Epithelial cell of prostate (primary cell): ENCODE measurements at regions not wholly inside any gene's neighbourhood (a gene's known extent, or its start where the extent isn't known, plus 50 kb on each side); places are given as distances from the start of the nearest gene placed in this dataset.

ENCODE experiments used
- DNase-seq: peaks from one replicate; pipeline ENCODE4 v3.0.0-alpha.2; 2011; ENCODE audit warnings: low read depth, low spot score
- H3K27ac ChIP-seq: fragments of 450-650 bp; 2 replicates; pipeline ENCODE4 v1.5.1; 2017; ENCODE audit warnings: mild to moderate bottlenecking

DNA sequence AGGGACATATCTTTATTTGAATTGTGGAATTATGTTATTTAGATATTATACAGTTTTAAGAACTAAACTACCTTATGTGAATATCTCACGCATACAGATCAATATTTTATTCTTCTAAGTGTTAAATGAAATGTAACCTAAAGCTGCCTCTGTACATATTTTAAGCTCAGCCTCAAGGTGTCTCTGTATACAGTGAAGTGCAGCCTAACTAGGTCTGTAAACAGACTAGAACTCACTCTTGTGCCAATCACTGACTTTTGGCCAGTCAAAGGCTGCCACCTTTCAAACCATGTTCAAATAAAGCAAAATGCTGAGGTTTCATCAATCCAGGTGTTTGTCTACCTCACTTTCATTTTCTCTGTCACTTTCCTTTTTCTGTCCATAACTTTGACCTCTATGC lies 1074.5 kb upstream of the PRKX start:
- DNase-seq: no peak
- H3K27ac ChIP-seq: no peak overlapping the region

- no peak for DNase-seq
- no peak overlapping the region for H3K27ac ChIP-seq
Observed at GRCh38 chrX:4764888-4765287, 1051.4 kb upstream of the PRKX start.

- DNase-seq: no peak
- H3K27ac ChIP-seq: no peak overlapping the region
Observed at GRCh38 chrX:4762196-4762595, 1048.7 kb upstream of the PRKX start.

DNA sequence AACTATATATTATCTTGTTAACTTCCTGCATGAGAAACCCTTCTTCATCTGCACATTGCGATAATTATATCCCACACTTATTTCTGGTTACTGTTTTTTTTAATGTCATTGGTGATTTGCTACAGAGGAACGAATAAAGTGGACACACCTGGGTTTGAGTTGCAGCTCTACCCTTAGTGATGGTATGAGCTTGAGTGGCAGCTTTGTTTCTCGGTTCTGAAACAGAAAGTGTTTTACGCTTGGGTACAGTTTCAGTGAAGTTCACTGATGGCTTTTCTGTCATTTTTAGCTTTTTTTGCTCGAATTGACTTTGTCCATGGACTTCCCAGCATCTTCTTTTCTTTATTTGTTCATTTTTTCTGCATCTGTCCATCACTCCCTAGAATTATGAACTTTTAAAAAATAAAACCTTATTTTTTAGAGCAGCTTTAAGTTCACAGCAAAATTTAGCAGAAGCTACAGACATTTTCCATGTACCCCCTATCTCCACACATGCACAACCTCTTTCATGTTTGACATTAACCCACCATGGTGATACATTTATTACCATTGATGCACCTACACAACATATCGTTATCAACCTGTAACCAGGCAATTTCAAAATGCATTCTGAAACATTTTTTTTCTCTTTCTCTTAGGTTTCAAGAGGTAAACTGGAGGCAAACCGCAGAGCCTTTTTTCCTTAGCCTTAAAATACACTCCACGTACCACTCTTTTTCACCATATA lies 1041.6 kb upstream of the PRKX start:
- H3K27ac ChIP-seq: no peak overlapping the region
- DNase-seq: no peak

GRCh38 chrX:4741024-4741423 lies 1027.6 kb upstream of the PRKX start:
- no peak for DNase-seq
- H3K27ac ChIP-seq: no peak overlapping the region

- DNase-seq: no peak
- H3K27ac ChIP-seq: no peak overlapping the region
Observed at GRCh38 chrX:4735299-4735698, 1021.9 kb upstream of the PRKX start.

DNA sequence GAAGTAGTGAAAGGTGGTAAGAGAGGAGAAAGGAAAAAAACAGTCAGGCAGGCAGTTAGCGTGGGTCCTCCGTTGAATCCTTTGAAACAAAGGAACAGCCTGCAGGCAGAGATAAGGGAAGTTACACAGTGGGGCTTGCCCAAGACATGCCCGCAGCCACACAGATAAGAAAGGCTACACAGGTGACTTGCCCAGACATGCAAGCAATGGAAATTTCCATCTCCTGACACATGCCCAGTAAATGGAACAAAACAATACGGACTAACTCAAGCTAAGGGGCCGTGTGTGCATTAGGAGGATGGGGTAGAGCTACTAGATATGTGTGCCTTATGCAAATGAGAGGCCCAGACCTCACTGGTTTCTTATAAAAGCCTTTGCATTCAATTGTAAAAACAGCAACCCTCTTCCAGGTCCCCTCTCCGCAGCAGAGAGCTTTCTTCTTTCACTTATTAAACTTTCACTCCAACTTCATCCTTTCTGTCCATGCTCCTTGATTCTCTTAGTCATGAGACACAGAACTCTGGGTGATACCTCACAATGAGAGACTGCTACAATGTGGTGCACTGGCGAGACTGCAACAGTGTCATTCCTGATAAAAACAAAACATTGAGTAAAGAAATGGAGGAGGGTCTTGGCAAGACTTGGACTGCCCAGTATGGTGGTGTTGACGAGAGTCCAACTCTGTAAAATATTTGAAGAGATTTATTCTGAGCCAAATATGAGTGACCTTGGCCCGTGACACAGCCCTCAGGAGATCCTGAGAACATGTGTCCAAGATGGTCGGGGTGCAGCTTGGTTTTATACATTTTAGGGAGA lies 997.4 kb upstream of the PRKX start:
- peak overlapping the region; percentile 56 for H3K27ac ChIP-seq
- peak; percentile 51 for DNase-seq

DNA sequence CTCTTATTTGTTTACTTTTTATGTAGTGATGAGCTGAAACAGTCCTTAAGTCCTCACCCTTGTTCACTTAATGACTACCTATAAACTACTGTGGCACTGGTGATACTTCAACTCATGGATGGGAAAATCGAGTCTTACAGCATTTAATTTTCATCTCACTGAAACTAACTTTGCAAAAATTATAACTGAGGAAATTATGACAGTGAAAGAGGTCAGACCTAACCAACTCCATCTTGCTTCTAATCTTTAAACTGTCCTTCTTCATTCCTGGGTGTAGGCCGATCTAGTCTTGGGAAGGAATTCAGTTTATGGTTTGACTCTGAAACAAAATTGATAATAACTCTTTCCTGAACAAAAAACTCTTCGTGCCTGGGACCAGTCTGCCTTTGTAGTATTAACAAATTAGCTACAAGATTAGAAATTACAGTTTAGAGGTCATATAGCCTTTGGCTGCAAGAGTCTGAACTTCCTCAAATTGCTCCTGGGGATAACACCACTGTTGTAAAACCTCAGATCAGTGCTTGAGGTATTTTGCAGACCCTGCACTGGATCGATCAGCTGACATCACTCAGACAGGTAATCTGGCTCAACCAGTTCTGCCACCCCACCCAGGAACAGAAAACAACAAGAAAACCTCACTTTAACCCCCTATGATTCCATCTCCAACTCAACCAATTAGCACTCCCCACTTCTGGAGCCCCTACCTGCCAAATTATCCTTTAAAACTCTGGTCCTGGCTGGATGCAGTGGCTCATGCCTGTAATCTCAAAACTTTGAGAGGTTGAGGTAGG lies 995.7 kb upstream of the PRKX start:
- H3K27ac ChIP-seq: peak overlapping the region; percentile 56
- DNase-seq: no peak

- no peak for DNase-seq
Observed at GRCh38 chrX:4706961-4707360, 993.5 kb upstream of the PRKX start.

GRCh38 chrX:4690521-4690920 lies 977.1 kb upstream of the PRKX start:
- no peak overlapping the region for H3K27ac ChIP-seq
- DNase-seq: no peak

More at GRCh38 chrX:4706961-4707360, 993.5 kb upstream of the PRKX start:
- H3K27ac ChIP-seq: no peak overlapping the region

GRCh38 chrX:4682636-4683035 lies 969.2 kb upstream of the PRKX start:
- no peak for DNase-seq
- H3K27ac ChIP-seq: no peak overlapping the region

GRCh38 chrX:4675686-4676300 lies 962.3 kb upstream of the PRKX start:
- no peak overlapping the region for H3K27ac ChIP-seq
- DNase-seq: no peak

DNA sequence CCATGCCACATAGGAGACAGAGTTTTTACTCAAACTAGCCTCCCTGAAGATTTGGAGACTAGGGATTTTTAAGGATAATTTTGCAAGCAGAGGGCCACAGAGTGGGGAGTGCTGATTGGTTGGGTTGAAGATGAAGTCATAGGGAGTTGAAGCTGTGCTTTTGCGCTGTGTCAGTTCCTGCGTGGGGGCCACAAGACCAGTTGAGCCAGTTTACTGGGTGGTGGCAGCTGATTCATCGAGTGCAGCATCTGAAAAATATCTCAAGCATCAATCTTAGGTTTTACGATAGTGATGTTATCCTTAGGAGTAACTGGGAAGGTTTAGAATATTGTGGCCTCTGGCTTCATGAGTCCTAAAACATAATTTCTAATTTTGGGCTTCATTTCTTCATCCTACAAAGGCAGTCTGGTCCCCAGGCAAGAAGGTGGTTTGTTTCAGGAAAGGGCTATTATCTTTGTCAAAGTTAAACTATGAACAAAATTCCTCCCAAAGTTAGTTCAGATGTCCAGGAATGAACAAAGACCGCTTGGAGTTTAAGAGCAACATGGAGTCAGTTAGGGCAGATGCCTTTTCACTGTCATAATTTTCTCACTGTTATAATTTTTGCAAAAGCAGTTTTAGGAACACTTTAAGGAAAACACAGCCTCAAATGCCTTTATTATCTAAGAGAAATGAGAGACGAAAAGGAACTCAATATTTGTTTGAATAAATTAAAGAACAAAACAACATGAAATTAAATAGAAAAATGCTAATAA lies 960.8 kb upstream of the PRKX start:
- peak overlapping the region; percentile 41 for H3K27ac ChIP-seq
- peak; percentile 2 for DNase-seq

DNA sequence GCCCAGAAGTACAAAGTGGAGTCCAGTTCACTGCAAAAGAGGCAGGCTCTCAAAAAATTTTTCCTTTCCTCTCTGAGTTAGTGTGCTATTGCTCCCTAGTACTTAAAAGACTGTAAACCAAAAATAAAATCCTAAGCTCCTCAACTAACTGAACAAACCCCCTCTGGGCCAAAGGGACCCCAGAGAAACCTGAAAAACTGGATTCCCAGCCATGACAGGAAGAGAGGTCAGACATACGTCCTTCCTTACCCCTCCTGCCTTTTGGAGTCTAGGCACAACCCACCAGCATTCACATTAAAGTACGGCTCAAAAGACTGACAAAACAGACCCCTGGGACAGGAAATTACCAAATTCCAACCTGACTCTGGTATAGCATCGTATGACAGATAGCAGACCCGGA lies 957.9 kb upstream of the PRKX start:
- H3K27ac ChIP-seq: no peak overlapping the region
- no peak for DNase-seq

GRCh38 chrX:4670606-4671005 lies 957.2 kb upstream of the PRKX start:
- H3K27ac ChIP-seq: no peak overlapping the region
- DNase-seq: no peak

- no peak for DNase-seq
- H3K27ac ChIP-seq: no peak overlapping the region
Observed at GRCh38 chrX:4668802-4669536, 955.5 kb upstream of the PRKX start.

- no peak for DNase-seq
- no peak overlapping the region for H3K27ac ChIP-seq
Observed at GRCh38 chrX:4663085-4663484, 949.6 kb upstream of the PRKX start.

- DNase-seq: no peak
- H3K27ac ChIP-seq: no peak overlapping the region
Observed at GRCh38 chrX:4661771-4662170, 948.3 kb upstream of the PRKX start.

- DNase-seq: no peak
Observed at GRCh38 chrX:4656419-4656818, 943.0 kb upstream of the PRKX start.

More at GRCh38 chrX:4656419-4656818, 943.0 kb upstream of the PRKX start:
- H3K27ac ChIP-seq: no peak overlapping the region
